HG03521 (cell line): ENCODE measurements at regions not wholly inside any gene's neighbourhood (a gene's known extent, or its start where the extent isn't known, plus 50 kb on each side); places are given as distances from the start of the nearest gene placed in this dataset.
"Not testable (repeated sequence)": the region's sequence is repeated elsewhere in the genome, so short reads cannot be mapped to it uniquely, and the experiment has no call there.

Experiments
- ATAC-seq: cut with Tn5 transposase; IDR thresholded peaks from one replicate; pipeline ENCODE4 v1.9.1; 2021; ENCODE audit warnings: mild to moderate bottlenecking, moderate library complexity; ENCODE audit not compliant: unreplicated experiment

DNA sequence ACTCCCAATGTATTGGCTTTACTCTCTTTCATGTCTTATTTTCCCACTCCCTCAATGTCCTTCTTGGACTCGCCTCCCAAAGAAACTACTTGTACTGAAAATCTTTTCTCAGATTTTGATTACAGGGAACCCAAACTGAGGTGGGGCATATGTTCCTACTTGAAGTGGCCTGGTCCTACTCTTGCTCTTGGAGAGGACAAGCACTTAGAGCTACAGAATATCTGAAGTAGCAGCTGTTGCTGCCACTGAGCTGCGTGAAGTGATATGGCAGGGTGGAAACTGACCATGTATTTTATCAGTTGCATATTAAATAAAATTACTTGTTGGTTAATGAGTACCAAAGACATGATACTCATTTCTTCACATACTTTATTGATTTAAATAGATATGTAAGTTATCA lies 129.5 kb downstream of the TSEN15 start:
- ATAC-seq, result no peak

DNA sequence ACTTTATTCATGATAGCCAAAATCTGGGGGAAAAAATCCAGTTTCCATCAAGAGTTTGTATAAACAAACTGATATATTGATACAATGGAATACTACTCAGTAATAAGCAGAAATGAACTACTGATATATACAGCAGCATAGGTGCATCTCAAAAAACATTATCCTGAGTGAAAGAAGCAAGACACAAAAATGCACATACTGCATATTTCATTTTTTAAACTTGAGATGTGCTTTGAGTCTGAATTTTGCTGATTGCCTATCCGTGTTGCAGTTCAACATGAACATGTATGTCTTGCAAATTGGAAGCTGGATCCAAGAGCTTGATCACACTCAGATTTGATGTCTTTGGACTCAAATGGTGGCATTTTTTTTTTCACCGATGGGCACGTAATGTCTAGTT lies 132.4 kb downstream of the TSEN15 start:
- ATAC-seq, result no peak

DNA sequence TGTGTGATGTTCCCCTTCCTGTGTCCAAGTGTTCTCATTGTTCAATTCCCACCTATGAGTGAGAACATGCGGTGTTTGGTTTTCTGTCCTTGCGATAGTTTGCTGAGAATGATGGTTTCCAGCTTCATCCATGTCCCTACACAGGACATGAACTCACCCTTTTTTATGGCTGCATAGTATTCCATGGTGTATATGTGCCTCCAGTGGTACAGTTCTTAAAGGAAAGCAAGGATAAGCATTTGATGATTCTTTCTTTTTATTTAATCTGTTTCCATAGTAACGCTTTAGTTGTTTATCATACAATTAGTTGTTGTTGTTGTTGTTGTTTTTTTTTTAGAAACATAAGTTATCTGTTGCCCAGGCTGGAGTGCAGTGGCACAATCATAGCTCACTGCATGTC lies 133.1 kb downstream of the TSEN15 start:
- not testable (repeated sequence) for ATAC-seq

DNA sequence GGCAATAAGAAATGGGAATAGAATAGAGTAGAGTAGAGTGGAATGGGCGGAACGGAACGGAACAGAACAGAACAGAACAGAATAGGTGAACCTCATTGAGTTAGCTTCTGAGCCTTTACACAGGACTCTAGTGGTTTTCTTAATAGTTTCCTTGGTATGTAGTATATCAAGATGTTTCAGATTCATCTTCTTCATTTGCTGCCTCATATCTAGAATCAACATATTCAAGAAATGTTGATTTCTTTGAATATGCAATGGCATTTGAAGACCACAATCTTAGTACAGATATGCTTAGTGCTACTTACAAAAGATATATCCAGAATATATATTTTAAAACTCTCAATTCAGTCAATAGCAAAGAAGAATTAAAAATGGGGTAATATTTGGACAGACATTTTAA lies 133.8 kb downstream of the TSEN15 start:
- no peak for ATAC-seq

DNA sequence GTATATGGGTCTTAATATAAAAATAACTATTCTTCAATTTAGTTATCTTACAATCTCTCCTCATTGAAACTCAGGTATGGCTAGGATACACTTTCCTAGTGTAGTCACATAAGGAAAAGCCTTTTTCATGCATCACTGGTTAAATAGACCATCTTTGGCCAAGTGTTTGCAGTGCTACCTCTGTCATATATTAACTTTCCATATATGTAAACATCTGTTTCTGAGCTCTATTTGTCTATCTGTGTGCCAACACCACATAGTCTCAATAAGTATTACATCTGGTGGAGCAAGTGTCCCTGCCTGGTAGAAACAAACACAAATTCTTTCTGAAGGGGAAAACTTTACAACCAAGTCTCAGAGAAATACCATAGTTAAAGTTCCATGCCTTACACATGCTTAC lies 134.6 kb downstream of the TSEN15 start:
- no peak for ATAC-seq

DNA sequence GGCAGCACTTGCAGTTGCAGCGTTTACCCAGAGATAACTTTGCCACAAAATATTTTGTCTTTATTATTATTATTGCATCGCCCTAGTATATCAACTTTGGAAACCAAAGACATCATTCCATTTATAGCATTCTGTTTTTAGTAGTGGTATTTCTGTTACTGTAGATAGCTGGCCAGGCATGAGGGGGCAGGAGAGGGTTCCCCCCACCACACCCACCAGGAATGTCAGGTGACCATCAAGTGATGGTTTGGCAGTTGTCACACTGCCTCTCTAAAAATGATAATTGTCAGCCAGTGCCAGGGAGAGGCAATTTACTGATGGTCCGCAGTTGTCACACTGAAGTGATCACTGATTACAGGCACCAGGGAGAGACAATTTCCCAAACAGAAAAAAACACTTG lies 135.6 kb downstream of the TSEN15 start:
- no peak for ATAC-seq

DNA sequence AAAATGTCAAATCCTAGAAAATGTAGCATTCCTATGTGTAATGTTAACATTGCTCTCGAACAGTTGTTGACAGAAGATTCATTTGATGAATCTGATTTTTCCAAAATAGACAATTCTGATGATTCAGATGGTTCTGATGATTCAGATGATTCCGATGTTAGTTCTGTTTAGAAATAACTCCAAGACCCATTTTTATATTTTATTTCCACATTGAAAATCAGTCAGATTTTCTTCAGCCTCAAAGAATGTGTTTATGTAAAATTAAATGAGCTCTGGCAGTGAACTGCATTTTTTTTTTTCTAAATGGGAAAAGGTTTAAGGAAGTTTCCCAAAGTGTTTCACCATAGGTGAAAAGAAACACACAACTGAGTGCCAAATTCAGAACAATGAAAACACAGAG lies 136.5 kb downstream of the TSEN15 start:
- ATAC-seq, result no peak

DNA sequence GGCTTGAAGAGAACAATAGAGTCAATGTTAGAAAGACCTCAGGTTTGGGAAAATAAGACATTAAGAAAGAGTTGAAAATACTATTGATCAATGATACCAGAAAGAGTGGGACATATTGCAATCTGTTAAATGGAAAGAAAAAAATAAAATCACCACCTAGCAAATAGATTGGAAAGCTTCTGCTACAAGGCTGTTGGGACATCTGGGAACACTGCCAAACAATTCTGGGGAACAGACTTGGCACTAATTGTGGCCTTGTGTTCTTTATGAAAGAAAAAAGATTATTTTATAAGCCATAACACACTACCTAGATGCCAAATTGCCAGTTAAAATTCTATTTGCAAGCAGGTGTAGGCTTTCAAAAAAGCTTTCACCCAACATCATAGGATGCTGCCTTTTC lies 137.8 kb downstream of the TSEN15 start:
- no peak for ATAC-seq

DNA sequence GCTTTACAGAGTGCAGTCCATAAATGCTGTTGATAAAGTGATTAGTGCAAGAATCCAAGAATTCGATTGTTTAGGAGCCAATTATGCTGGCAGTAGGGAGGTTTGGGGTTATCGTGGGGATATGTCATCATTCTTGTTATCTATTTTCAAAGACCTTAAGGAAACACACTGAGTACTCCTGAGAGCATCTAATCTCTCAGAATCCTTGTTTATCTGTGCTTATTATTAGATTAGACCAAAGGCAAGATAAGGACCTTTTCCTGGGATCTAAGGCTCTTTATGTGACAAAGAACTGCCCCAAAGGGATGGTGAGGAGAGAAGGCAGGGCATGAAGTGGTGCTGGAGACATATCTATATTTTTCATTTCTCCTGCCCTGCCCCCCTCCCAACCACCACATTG lies 139.1 kb downstream of the TSEN15 start:
- ATAC-seq, result no peak

DNA sequence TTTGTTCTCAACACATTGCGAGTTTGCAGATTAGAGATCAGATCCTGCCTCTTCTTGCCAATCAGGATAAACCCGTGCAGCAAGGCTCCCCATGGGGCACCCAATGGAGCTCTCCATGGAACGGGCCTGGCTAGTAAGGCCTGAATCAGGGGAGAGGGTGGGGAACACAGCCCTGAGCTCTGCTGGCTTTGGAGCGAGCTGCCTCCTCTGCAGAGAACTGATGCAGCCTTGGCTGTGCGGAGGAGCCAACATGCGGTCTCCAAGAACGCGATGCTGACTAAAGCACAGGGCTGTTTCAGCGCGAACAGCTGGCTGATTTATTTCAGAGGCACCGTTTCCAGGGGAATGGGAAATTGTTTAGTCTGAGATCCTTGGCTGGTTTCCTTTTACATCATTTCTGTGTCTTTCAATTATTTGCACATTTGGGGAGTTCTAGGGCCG lies 139.7 kb downstream of the TSEN15 start:
- no peak for ATAC-seq

DNA sequence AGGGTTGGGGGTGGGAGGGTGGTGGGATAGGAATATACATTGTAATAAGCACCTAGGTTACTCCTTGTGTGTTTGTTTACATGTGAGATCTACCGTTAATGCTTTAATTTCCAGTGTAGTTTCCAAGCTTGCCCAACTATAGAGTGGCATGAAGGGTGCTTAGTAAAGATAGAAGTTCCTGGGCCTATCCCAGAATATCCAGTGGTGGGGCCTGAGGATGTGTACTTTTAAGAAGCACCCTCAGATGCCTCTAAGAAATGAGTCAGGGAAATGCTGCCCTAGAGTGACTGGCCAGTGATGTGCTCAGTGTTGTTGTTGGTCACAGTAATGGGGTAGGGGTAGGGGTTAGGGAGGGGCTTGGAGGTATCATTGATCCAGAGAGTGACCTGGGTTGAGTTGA lies 141.3 kb downstream of the TSEN15 start:
- no peak for ATAC-seq

DNA sequence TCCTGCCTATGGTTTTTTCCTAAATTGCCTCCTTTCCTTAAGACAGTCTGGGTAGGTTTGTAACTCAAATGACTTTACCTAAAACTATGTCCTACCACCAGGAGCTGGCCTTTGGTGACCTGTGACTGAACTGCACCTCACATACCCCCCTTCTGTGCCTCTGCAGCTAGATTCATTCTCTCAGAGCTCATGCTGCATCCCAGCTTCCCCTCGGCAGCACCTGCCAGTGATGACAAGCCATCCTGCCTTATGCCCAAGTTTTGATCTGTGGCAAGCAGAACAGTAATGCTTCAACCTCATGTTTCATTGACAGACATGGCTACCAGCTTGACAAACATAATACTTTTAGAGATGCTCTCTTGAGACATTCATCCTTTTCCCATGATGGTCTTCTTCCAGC lies 141.9 kb downstream of the TSEN15 start:
- ATAC-seq, result no peak

DNA sequence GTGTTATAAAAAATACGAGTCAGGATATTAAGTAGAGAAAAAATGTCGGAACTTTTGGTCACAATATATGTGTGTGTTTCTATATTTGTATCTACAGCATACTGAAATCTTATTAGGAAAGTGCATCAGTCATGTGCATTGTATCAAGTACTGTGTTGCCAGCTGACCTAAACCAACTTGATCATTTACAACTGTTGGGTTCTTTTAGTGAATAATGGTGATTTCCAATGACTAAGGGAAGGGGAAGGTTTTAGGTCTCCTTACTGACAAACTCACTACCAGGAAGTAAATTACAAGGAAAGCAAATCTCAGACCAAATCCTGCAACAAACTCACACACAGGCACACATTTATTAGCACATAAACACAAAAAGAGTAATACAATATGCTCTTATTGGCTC lies 142.7 kb downstream of the TSEN15 start:
- no peak for ATAC-seq

DNA sequence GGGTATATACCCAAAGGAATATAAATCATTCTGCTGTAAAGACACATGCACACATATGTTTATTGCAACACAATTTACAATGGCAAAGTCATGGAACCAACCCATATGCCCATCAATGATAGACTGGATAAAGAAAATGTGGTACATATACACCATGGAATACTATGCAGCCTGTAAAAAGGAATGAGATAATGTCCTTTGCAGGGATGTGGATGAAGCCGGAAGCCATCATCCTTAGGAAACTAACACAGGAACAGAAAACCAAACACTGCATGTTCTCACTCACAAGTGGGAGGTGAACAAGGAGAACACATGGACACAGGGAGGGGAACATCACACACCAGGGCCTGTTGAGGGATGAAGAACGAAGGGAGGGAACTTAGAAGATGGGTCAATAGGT lies 144.2 kb downstream of the TSEN15 start:
- not testable (repeated sequence) for ATAC-seq

DNA sequence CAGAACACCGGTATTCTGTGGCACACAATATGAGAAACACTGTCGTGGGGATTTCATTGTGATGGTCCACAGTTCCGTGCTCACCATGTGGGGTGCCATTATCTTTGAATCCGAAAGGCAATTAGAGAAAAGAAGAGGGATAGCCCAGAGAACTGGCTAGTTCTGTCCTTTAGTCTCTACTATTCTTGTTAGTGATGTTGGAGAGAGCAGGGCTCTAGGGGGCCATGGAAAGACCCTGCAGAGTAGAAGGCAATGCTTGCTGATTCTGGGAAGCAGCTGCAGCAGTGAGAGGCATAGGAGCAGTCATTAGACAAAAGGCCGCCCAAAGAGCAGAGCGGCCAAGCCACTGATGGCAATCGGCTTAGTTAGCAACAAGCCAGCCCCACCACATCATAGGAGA lies 146.3 kb downstream of the TSEN15 start:
- ATAC-seq, result no peak

DNA sequence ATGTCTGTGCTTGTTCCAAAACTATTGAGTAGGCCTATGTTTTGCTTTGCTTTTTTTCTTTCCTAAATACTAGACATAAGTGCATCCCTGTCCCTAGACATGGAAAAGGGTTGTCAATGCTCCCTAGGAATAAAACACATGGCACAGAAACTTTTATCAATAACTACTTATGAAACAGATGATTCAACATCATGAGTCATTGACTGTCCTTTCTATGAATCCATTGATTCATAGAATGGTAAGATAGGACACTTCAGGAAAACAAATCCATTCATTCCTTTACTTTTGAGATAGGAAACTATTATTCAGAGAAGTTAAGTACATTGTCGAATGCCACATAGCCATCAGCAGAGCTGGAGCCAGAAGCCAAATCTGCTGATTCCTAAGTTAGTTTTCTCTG lies 147.5 kb downstream of the TSEN15 start:
- no peak for ATAC-seq

DNA sequence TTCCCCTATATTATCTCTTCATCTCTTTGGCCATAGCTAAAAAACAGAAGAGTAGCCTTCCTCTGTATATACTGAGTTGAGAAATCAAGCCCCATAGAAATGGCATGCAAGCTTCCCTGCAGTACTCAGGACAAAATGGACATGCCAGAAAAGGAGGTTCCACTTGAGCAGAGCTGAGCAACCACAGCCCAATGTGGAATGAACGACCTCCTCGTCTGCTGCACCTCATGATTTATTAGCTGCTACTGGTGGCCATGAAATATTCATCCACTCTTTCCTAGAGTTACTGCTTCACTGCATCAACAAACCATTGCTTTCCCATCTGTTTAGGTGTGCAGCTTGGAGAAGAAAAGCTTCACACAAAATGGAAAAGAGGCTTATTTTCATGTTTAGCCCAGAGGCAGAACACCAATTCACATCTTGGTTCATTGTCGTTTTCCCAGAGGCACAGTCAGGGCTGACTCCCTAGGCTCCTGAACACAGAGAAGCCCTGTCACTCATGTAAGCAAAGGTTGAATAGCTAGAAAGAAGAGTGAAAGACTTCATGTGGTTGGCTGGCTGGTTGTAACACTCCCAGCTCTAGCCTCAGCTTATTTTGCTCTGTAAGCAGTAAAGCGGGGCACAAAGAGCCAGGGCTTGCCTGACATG lies 148.0 kb downstream of the TSEN15 start:
- no peak for ATAC-seq

DNA sequence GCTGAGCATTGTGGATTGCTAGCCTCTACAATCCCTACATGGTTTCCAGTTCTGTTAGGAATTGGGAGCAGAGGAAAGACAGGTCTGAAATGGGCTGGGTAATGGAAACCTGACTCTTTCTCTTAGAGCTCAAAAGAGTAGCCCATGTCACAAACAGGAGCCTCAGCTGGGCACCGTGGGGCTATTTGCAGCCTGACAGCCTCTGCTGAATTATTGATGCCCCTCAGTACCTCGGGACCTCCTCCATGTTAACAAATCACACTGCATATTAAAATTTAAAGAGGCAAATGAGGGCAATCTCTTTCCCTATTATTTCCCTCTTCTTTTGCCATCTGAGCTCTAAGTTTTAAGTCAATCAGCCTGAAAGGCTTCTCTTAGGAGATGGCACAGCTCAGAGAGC lies 157.1 kb downstream of the TSEN15 start:
- ATAC-seq, result no peak

DNA sequence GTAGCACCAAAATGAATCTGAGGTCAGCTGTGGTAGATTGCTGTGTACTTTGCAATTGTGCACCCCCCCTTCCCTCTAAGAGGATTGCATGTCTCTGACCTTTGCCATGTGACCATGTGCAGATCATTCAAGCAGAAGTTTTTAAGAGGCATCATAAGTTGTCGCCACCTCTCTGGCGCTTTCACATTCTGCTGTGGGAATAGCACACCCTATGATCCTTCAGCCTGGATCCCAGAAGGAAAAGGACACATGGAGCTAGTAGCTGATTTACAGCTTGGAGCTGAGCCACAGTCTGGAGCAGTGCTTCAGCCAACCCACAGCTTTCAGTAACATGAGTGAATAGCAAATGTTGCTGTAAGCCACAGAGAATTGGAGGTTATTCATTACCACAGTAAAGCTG lies 158.5 kb downstream of the TSEN15 start:
- no peak for ATAC-seq

DNA sequence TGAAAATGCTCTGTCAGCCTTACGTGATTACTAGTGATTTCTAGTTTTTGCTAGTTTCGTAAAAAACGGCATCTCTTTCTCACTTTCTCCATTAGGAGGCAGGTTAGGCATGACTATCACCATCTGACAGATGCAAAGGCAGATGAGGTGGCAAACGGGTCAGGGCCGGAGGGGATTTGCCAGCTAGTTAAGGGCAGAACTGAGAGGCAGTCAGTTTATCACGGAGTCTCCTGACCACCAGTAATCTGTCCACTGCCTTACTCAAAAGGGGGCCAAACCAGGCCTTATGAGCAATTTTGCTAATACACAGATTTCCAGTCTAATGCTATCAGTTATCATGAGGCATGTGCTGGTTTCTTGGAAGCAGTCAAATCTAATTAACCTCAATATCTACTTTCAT lies 159.3 kb downstream of the TSEN15 start:
- no peak for ATAC-seq

DNA sequence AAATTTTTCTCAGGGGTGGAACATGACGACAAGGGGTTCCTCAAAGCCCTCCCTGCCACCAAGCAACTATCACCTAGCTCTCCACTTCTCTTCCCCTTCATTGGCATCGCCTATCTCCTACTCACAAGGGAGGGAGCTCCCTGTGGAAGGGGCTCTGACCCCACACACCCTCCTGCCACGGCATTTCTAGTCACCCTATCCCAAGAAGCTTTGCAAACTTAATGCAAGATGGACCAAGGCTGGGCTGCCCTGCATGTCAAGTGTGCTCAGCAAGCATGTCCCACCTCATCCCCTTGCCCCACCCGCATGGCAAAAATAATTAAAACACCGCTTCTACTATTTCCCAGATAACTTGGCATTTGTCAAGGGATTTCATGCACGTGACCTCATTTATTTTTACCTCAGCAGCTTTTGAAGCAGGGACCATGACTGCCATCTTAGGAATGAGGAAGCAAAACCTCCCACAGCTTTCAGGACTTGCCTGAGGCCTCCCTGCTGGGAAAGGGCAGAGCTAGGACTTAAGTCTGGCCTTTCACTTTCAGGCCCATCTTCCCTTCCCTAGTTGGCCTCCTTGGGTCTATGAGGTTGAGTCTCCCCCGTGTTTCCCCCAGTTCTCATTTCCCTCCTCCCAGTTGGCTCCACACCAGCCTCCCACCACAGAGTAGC lies 161.3 kb downstream of the TSEN15 start:
- no peak for ATAC-seq

DNA sequence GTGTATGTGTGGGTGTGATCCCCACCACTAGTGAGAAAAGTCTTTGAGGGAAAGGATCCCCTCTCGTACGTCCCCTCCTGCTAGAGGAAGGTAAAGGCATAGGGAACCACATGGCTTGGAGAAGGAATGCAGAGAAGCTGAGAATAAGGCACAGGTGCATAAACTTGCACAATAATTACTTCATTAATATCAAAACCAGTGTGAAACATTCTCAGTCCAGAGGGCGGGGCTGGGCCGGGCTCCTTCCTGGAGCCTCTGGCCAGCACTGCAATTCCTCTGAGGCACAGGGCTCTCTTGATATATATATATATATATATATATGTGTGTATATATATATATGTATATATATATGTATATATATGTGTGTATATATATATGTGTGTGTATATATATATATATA lies 162.6 kb downstream of the TSEN15 start:
- ATAC-seq, result no peak
